ENCODE measurements at regions not wholly inside any gene's neighbourhood (a gene's known extent, or its start where the extent isn't known, plus 50 kb on each side); places are given as distances from the start of the nearest gene placed in this dataset.

GRCh38 chr14:40098468-40098867, 666.2 kb upstream of the FBXO33 start:
- no peak overlapping the region for H3K4me3 ChIP-seq (ENCODE audit: low read depth, low read length)
- DNase-seq (ENCODE audit: low read depth): no peak
- TF ChIP-seq, protein P1, sequence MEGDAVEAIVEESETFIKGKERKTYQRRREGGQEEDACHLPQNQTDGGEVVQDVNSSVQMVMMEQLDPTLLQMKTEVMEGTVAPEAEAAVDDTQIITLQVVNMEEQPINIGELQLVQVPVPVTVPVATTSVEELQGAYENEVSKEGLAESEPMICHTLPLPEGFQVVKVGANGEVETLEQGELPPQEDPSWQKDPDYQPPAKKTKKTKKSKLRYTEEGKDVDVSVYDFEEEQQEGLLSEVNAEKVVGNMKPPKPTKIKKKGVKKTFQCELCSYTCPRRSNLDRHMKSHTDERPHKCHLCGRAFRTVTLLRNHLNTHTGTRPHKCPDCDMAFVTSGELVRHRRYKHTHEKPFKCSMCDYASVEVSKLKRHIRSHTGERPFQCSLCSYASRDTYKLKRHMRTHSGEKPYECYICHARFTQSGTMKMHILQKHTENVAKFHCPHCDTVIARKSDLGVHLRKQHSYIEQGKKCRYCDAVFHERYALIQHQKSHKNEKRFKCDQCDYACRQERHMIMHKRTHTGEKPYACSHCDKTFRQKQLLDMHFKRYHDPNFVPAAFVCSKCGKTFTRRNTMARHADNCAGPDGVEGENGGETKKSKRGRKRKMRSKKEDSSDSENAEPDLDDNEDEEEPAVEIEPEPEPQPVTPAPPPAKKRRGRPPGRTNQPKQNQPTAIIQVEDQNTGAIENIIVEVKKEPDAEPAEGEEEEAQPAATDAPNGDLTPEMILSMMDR (conservative IDR thresholded peaks at IDR 0.05; ENCODE audit: low read depth, low read length): no peak

DNA sequence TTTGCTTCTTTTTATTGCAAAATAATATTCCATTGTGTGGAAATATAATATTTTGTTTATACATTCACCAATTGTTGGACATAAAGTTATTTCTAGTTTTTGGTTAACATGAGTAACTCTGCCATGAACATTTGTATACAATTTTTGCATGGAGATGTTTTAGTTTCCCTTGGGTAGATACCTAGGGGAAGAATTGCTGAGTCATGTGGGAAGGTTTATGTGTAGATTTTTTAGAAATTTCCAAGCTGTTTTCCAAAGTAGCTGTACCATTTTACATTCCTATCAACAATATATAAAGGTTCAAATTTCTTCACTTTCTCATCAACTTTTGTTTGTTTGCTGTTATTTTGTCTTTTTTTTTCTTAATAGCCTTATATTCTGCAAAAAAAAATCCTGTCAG, 664.7 kb upstream of the FBXO33 start:
- H3K4me3 ChIP-seq (ENCODE audit: low read depth, low read length): no peak overlapping the region
- DNase-seq (ENCODE audit: low read depth): no peak
- TF ChIP-seq, protein P1 (conservative IDR thresholded peaks at IDR 0.05; ENCODE audit: low read depth, low read length): no peak

GRCh38 chr14:40093800-40094199, 661.6 kb upstream of the FBXO33 start:
- no peak for DNase-seq (ENCODE audit: low read depth)
- no peak overlapping the region for H3K4me3 ChIP-seq (ENCODE audit: low read depth, low read length)
- TF ChIP-seq, protein P1 (conservative IDR thresholded peaks at IDR 0.05; ENCODE audit: low read depth, low read length): no peak

DNA sequence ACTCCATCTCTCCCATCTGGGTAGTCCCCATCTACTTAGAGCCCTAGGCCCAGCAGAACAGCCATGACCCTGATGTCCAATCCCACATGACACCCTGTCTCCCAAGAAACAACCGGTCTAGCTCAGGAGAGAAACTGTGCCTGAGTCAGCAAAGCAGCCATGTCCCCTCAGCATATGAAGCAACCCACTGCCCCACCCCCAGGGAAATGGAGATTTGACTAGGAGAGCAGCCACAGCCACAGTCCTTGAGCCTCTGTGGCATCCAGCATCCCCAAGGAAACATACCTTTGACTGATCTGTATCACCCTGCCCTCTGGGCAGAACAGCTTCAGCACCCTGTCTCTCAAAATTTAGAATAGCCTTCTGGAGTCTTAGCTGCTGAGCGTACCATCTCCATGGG, 641.9 kb upstream of the FBXO33 start:
- H3K4me3 ChIP-seq (ENCODE audit: low read depth, low read length): no peak overlapping the region
- no peak for DNase-seq (ENCODE audit: low read depth)
- TF ChIP-seq, protein P1 (conservative IDR thresholded peaks at IDR 0.05; ENCODE audit: low read depth, low read length): no peak

GRCh38 chr14:40072175-40072574, 639.9 kb upstream of the FBXO33 start:
- no peak for DNase-seq (ENCODE audit: low read depth)
- TF ChIP-seq, protein P1 (conservative IDR thresholded peaks at IDR 0.05; ENCODE audit: low read depth, low read length): no peak
- no peak overlapping the region for H3K4me3 ChIP-seq (ENCODE audit: low read depth, low read length)

DNA sequence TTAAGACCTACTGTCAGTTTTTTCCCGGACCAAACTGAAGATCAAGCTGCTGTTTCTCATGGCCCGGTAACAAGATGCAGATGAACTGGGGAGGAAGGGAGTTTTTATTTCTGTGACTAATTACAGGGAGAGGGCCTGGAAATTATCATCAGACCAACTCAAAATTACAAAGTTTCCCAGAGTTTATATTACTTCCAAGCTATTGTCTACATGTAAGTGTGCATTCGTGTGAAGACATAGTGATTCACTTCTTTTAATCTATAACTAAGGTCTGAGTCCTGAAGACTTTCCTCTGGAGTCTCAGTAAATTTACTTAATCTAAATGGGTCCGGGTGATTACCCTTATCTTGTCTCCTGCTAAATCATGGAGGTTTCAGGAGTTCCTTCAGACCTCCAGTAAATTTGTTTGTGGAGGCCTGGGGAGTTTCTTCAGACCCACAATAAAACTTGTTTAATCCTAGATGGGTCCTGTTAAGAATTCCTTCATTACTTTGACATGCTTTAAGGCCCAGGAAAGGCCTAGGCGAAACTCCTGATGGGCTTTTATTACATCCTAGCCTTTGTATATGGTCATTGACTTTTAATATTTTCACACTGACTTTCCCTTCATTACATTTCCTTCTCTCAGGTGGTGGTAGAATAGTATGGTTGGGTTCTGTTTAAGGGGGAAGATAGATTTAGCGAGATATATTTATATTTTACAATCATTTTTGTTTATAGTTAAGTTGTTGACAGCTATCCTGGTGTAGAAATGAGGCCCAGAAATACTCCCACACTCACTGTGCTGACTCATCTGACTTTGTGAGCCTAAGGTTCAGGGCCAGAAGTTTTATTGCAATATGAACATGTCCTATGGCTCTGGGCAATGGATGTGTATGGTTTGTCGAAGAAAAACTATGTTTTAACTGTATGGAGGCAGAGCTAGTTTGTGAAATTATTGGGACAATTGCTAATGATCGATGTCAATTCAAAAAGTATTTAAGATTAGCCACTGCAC, 627.0 kb upstream of the FBXO33 start:
- no peak for DNase-seq (ENCODE audit: low read depth)
- TF ChIP-seq, protein P1 (conservative IDR thresholded peaks at IDR 0.05; ENCODE audit: low read depth, low read length): no peak
- no peak overlapping the region for H3K4me3 ChIP-seq (ENCODE audit: low read depth, low read length)

GRCh38 chr14:40053416-40053815, 621.2 kb upstream of the FBXO33 start:
- H3K4me3 ChIP-seq (ENCODE audit: low read depth, low read length): no peak overlapping the region
- DNase-seq (ENCODE audit: low read depth): no peak
- TF ChIP-seq, protein P1 (conservative IDR thresholded peaks at IDR 0.05; ENCODE audit: low read depth, low read length): no peak
